B cell (primary cell): ENCODE measurements at regions not wholly inside any gene's neighbourhood (a gene's known extent, or its start where the extent isn't known, plus 50 kb on each side); places are given as distances from the start of the nearest gene placed in this dataset. TPM values are rescaled to one million over a fixed set of nuclear protein-coding genes. Genes with fewer than 3 reads are reported as not detected.

Experiments used
- ATAC-seq: fragments of 200-7000 bp; cut with Tn5 transposase; one replicate; pipeline ENCODE4 v1.10.0; 2021; ENCODE audit warnings: low read depth, mild to moderate bottlenecking, moderate number of reproducible peaks, moderate library complexity
- CTCF ChIA-PET: fragments of 350-600 bp; sonication (Branson Sonifier 250); formaldehyde crosslinking; loops from one replicate; lab custom pipeline; 2021; ENCODE audit warnings: antibody characterized with exemption, inconsistent platforms; lab: Charles Lee
- POLR2A ChIA-PET: fragments of 350-600 bp; sonication (Branson Sonifier 250); formaldehyde crosslinking; loops from one replicate; lab custom pipeline; 2021; ENCODE audit warnings: antibody characterized with exemption; lab: Charles Lee
- DNase-seq: peaks from one replicate; pipeline ENCODE4 v3.0.0; 2013
- H2AFZ ChIP-seq: 2 replicates; pipeline ENCODE4 v1.6.1; 2012; ENCODE audit warnings: mild to moderate bottlenecking, low read depth, low read length; ENCODE audit not compliant: insufficient read depth, poor library complexity, severe bottlenecking
- H3K27ac ChIP-seq, 2 donors: 1 replicate in 1 of 2; 2 replicates in 1 of 2; pipeline ENCODE4 v1.5.1; 2012 to 2013; ENCODE audit warnings: low read length in 2 of 2, mild to moderate bottlenecking in 2 of 2, moderate library complexity in 1 of 2
- H3K27me3 ChIP-seq, 4 experiments: fragments of 200-600 bp in 1 of 4; sonication (generic) in 1 of 4; replicated peaks in 1 of 4; 1 replicate in 2 of 4; 2 replicates in 2 of 4; pipeline versions ENCODE4 v1.6.1 to v1.7.0; 2013 to 2016; ENCODE audit warnings: low read length in 3 of 4, mild to moderate bottlenecking in 2 of 4, mixed read lengths in 1 of 4, moderate library complexity in 1 of 4; ENCODE audit not compliant: insufficient read depth in 4 of 4, control insufficient read depth in 3 of 4; ENCODE audit errors: control extremely low read depth in 1 of 4
- H3K36me3 ChIP-seq, 2 experiments: replicated peaks in 1 of 2; 1 replicate in 1 of 2; 2 replicates in 1 of 2; pipeline versions ENCODE4 v1.6.1 to v1.7.1; 2013; ENCODE audit warnings: low read length in 1 of 2; ENCODE audit not compliant: insufficient read depth in 2 of 2, control insufficient read depth in 1 of 2; ENCODE audit errors: control extremely low read depth in 1 of 2, extremely low read depth in 1 of 2
- H3K4me1 ChIP-seq, 2 donors: fragments of 200-600 bp in 1 of 2; sonication (generic) in 1 of 2; 1 replicate in 1 of 2; 2 replicates in 1 of 2; pipeline versions ENCODE4 v1.5.1 to v1.6.1; 2013 to 2017; ENCODE audit warnings: low read length in 2 of 2; ENCODE audit not compliant: control insufficient read depth in 2 of 2, insufficient read depth in 2 of 2
- H3K4me2 ChIP-seq: replicated peaks from 2 replicates; pipeline ENCODE3; 2012; ENCODE audit warnings: mild to moderate bottlenecking, low read depth, low read length; ENCODE audit not compliant: poor library complexity, severe bottlenecking
- H3K4me3 ChIP-seq, 5 experiments: fragments of 200-600 bp in 1 of 5; sonication (generic) in 1 of 5; 1 replicate in 3 of 5; 2 replicates in 2 of 5; pipeline versions ENCODE4 v1.5.1 to v1.7.0; 2011 to 2016; ENCODE audit warnings: low read length in 4 of 5, mild to moderate bottlenecking in 4 of 5, low read depth in 2 of 5, control low read depth in 1 of 5, moderate library complexity in 1 of 5; ENCODE audit not compliant: insufficient read depth in 1 of 5; ENCODE audit errors: control extremely low read depth in 1 of 5, extremely low read depth in 1 of 5
- H3K79me2 ChIP-seq: fragments of 200-600 bp; sonication (generic); one replicate; pipeline ENCODE4 v1.6.0; 2016; ENCODE audit warnings: low read length; ENCODE audit not compliant: control insufficient read depth, insufficient read depth
- H3K9ac ChIP-seq: fragments of 200-600 bp; sonication (generic); 2 replicates; pipeline ENCODE4 v1.6.1; 2017; ENCODE audit warnings: mild to moderate bottlenecking, low read length, moderate library complexity
- H3K9me3 ChIP-seq, 3 donors: one replicate each; pipeline versions ENCODE4 v1.6.1 to v1.7.1; 2013; ENCODE audit warnings: low read length in 2 of 3; ENCODE audit not compliant: control insufficient read depth in 2 of 3, insufficient read depth in 1 of 3; ENCODE audit errors: control extremely low read depth in 1 of 3
- H4K20me1 ChIP-seq: 2 replicates; pipeline ENCODE4 v1.6.0; 2012; ENCODE audit warnings: mild to moderate bottlenecking, low read length; ENCODE audit not compliant: insufficient read depth, control insufficient read depth, poor library complexity, severe bottlenecking
- H3K27ac Mint-ChIP-seq: one replicate; pipeline ENCODE4 v1.8.0; 2021; ENCODE audit warnings: mixed read lengths
- H3K27me3 Mint-ChIP-seq: one replicate; pipeline ENCODE4 v1.8.0; 2021; ENCODE audit warnings: mixed read lengths
- H3K4me1 Mint-ChIP-seq: one replicate; pipeline ENCODE4 v1.8.0; 2021; ENCODE audit warnings: mixed read lengths
- H3K4me3 Mint-ChIP-seq: one replicate; pipeline ENCODE4 v1.8.0; 2021; ENCODE audit warnings: mixed read lengths
- H3K9me3 Mint-ChIP-seq: one replicate; pipeline ENCODE4 v1.8.0; 2022; ENCODE audit warnings: mixed read lengths; ENCODE audit not compliant: insufficient read depth
- EZH2 ChIP-seq: IDR thresholded peaks from 2 replicates; pipeline ENCODE4 v1.6.1; 2012; ENCODE audit warnings: borderline replicate concordance, low read depth, mild to moderate bottlenecking, moderate library complexity, low read length; ENCODE audit not compliant: insufficient read depth, poor library complexity, severe bottlenecking
- WGBS: methylation state at CpG from one replicate; pipeline ENCODE4 v1.1.5; 2013; ENCODE audit warnings: missing lambda C conversion rate; ENCODE audit not compliant: insufficient coverage; 5-methylcytosine and 5-hydroxymethylcytosine counted together
- intact Hi-C: fragments of 100-400 bp; cut with micrococcal nuclease; formaldehyde crosslinking; loops from one replicate; pipeline ENCODE4 v1.10.0; 2022
- small RNA-seq: library from RNA; depleted of rRNA; stranded (forward); fragments of <200 nt; gene quantifications from one replicate; pipeline ENCODE3, GENCODE V24; 2012; ENCODE audit warnings: low replicate concordance, low read depth; ENCODE audit not compliant: insufficient read length
- TF ChIP-seq, protein P1 (sequence below): fragments of 200-600 bp; IDR thresholded peaks from one replicate; pipeline ENCODE4 v1.8.0; 2022; ENCODE audit warnings: antibody characterized with exemption, mild to moderate bottlenecking

GRCh38 chr10:20343036-20343435 is 526.8 kb downstream of the PLXDC2 start:
- H3K9me3 ChIP-seq = peaks cover 0 to 10% (median 0%) of the 10 kb centered on the region in 3 donors
- DNase-seq (no peak), ATAC-seq (no peak)
- H3K4me3 ChIP-seq = no peak overlapping the region
- Mint-ChIP-seq H3K27me3 (no peaks in the 10 kb centered on the region), H3K9me3 (no peaks in the 10 kb centered on the region), H3K27ac (no peak overlapping the region), H3K4me3 (no peak overlapping the region), H3K4me1 (no peaks in the 10 kb centered on the region)
- intact Hi-C loops = no loop called here
- no peak for TF ChIP-seq EZH2
- TF ChIP-seq, protein P1, sequence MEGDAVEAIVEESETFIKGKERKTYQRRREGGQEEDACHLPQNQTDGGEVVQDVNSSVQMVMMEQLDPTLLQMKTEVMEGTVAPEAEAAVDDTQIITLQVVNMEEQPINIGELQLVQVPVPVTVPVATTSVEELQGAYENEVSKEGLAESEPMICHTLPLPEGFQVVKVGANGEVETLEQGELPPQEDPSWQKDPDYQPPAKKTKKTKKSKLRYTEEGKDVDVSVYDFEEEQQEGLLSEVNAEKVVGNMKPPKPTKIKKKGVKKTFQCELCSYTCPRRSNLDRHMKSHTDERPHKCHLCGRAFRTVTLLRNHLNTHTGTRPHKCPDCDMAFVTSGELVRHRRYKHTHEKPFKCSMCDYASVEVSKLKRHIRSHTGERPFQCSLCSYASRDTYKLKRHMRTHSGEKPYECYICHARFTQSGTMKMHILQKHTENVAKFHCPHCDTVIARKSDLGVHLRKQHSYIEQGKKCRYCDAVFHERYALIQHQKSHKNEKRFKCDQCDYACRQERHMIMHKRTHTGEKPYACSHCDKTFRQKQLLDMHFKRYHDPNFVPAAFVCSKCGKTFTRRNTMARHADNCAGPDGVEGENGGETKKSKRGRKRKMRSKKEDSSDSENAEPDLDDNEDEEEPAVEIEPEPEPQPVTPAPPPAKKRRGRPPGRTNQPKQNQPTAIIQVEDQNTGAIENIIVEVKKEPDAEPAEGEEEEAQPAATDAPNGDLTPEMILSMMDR = no peak
- ChIA-PET POLR2A (no interaction called here), CTCF (no interaction called here)
- H3K4me1 ChIP-seq = no peaks in the 10 kb centered on the region
- H3K9ac ChIP-seq = no peak overlapping the region
- H3K79me2 ChIP-seq = no peaks in the 10 kb centered on the region
- no peak overlapping the region for H2AFZ ChIP-seq
- H4K20me1 ChIP-seq = no peaks in the 10 kb centered on the region
- WGBS = 87% methylated on average over 3 of the region's 3 CpGs
- no peak overlapping the region for H3K27ac ChIP-seq
- H3K27me3 ChIP-seq = no peaks in the 10 kb centered on the region
- H3K36me3 ChIP-seq = no peaks in the 10 kb centered on the region
- no peak overlapping the region for H3K4me2 ChIP-seq

Small RNAs in the stretch of these regions (small RNA-seq; reads per million reads assigned to genes)
- gene AL590032.1 = not detected
- gene MIR4675 = not detected
